ENCODE measurements at regions not wholly inside any gene's neighbourhood (a gene's known extent, or its start where the extent isn't known, plus 50 kb on each side); places are given as distances from the start of the nearest gene placed in this dataset.

DNA sequence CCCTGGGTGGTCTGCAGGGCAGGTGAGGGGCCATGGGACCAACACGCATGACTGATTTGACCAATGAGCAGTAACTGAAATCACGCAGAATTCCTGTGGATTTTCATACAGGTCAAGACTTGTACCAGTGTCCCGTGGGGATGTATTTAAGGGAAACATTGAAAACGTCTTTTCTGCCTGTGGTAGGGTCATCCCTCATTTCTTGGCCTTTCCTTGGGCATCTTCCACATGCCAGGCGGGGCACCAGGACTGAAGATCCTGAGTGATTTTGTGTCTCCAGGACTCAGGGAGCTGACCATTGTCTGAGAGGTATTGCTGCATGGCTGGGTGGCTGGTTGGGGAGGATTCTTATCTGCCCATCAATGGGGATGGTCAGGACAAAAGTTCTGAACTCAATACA is 289.0 kb downstream of the GLRX3 start:
- TF ChIP-seq, protein P1, sequence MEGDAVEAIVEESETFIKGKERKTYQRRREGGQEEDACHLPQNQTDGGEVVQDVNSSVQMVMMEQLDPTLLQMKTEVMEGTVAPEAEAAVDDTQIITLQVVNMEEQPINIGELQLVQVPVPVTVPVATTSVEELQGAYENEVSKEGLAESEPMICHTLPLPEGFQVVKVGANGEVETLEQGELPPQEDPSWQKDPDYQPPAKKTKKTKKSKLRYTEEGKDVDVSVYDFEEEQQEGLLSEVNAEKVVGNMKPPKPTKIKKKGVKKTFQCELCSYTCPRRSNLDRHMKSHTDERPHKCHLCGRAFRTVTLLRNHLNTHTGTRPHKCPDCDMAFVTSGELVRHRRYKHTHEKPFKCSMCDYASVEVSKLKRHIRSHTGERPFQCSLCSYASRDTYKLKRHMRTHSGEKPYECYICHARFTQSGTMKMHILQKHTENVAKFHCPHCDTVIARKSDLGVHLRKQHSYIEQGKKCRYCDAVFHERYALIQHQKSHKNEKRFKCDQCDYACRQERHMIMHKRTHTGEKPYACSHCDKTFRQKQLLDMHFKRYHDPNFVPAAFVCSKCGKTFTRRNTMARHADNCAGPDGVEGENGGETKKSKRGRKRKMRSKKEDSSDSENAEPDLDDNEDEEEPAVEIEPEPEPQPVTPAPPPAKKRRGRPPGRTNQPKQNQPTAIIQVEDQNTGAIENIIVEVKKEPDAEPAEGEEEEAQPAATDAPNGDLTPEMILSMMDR (IDR thresholded peaks at IDR 0.05; ENCODE audit: low read depth, low read length), result no peak
- TF ChIP-seq EZH2phosphoT487 (IDR thresholded peaks at IDR 0.05; ENCODE audit: low read depth), result no peak

Measured in OCI-LY3 (cell line).